ENCODE measurements at regions not wholly inside any gene's neighbourhood (a gene's known extent, or its start where the extent isn't known, plus 50 kb on each side); places are given as distances from the start of the nearest gene placed in this dataset.

DNA sequence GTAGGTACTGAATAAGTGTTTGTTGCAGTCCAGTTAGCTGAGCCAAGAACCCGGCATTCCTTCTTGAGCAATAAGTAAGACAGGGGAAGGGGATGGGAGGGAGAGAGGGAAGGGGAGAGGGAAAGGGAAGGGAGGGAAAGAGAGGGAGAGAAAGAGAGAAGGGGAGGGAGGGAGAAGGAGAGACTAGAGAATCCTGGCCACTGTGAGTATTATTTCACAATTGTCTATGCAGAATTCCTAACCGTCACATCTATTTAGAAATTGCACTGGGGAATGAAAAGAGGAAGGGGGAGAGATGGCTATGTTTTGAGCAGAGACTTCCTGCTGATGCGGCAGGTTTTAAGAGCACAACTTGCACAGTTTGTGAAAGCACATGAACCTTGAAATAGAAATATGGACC, 251.4 kb upstream of the ZMIZ1 start:
- TF ChIP-seq, protein P1, sequence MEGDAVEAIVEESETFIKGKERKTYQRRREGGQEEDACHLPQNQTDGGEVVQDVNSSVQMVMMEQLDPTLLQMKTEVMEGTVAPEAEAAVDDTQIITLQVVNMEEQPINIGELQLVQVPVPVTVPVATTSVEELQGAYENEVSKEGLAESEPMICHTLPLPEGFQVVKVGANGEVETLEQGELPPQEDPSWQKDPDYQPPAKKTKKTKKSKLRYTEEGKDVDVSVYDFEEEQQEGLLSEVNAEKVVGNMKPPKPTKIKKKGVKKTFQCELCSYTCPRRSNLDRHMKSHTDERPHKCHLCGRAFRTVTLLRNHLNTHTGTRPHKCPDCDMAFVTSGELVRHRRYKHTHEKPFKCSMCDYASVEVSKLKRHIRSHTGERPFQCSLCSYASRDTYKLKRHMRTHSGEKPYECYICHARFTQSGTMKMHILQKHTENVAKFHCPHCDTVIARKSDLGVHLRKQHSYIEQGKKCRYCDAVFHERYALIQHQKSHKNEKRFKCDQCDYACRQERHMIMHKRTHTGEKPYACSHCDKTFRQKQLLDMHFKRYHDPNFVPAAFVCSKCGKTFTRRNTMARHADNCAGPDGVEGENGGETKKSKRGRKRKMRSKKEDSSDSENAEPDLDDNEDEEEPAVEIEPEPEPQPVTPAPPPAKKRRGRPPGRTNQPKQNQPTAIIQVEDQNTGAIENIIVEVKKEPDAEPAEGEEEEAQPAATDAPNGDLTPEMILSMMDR (IDR thresholded peaks at IDR 0.05), result no peak
- TF ChIP-seq POLR2A (IDR thresholded peaks at IDR 0.05), result no peak

All from right lobe of liver (tissue), 4 donors.